ENCODE measurements at regions not wholly inside any gene's neighbourhood (a gene's known extent, or its start where the extent isn't known, plus 50 kb on each side); places are given as distances from the start of the nearest gene placed in this dataset.

- H3K4me3 Mint-ChIP-seq: no peak overlapping the region
- peak overlapping the region; percentile 82 to 94 (median 88) for H3K27ac Mint-ChIP-seq
- peaks cover 23% of the 10 kb centered on the region for H3K4me1 Mint-ChIP-seq
- peaks cover 8% of the 10 kb centered on the region for H3K9me3 Mint-ChIP-seq
- H3K36me3 Mint-ChIP-seq (ENCODE audit: low read depth): peaks cover 75% of the 10 kb centered on the region
- TF ChIP-seq, protein P1, sequence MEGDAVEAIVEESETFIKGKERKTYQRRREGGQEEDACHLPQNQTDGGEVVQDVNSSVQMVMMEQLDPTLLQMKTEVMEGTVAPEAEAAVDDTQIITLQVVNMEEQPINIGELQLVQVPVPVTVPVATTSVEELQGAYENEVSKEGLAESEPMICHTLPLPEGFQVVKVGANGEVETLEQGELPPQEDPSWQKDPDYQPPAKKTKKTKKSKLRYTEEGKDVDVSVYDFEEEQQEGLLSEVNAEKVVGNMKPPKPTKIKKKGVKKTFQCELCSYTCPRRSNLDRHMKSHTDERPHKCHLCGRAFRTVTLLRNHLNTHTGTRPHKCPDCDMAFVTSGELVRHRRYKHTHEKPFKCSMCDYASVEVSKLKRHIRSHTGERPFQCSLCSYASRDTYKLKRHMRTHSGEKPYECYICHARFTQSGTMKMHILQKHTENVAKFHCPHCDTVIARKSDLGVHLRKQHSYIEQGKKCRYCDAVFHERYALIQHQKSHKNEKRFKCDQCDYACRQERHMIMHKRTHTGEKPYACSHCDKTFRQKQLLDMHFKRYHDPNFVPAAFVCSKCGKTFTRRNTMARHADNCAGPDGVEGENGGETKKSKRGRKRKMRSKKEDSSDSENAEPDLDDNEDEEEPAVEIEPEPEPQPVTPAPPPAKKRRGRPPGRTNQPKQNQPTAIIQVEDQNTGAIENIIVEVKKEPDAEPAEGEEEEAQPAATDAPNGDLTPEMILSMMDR (IDR thresholded peaks at IDR 0.05; ENCODE audit: unreplicated experiment in 3 of 3): no peak
- no peaks in the 10 kb centered on the region for H3K27me3 Mint-ChIP-seq (ENCODE audit: low read depth)
These were observed 105.8 kb downstream of the FAT4 start for GRCh38 chr4:125420526-125420925.

- peaks cover 8% of the 10 kb centered on the region for H3K9me3 Mint-ChIP-seq
- peaks cover 70% of the 10 kb centered on the region for H3K36me3 Mint-ChIP-seq (ENCODE audit: low read depth)
- peak overlapping the region; percentile 81 to 94 (median 88) for H3K27ac Mint-ChIP-seq
- TF ChIP-seq, protein P1 (IDR thresholded peaks at IDR 0.05; ENCODE audit: unreplicated experiment in 3 of 3): no peak
- H3K27me3 Mint-ChIP-seq (ENCODE audit: low read depth): no peaks in the 10 kb centered on the region
- no peak overlapping the region for H3K4me3 Mint-ChIP-seq
- peaks cover 30% of the 10 kb centered on the region for H3K4me1 Mint-ChIP-seq
These were observed 106.8 kb downstream of the FAT4 start for GRCh38 chr4:125421547-125421946.

DNA sequence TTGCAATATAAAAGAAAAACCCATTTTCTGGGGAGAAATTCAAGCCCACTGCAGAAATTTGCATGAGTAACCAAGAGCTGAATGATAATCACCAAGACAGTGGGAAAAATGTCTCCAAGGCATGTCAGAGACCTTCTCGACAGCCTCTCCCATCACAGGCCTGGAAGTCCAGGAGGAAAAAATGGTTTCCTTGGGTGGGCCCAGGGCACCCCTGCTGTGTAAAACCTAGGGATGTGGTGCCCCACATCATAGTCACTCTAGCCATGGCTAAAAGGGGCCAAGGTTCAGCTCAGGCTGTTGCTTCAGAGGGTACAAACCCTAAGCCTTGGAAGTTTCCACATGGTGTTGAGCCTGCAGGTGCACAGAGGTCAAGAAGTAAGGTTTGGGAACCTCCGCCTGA is 108.4 kb downstream of the FAT4 start:
- peak overlapping the region in 1 of 3 experiments; percentile 12 for H3K27ac Mint-ChIP-seq
- peaks cover 8% of the 10 kb centered on the region for H3K9me3 Mint-ChIP-seq
- peaks cover 30% of the 10 kb centered on the region for H3K4me1 Mint-ChIP-seq
- no peaks in the 10 kb centered on the region for H3K27me3 Mint-ChIP-seq (ENCODE audit: low read depth)
- no peak overlapping the region for H3K4me3 Mint-ChIP-seq
- peaks cover 57% of the 10 kb centered on the region for H3K36me3 Mint-ChIP-seq (ENCODE audit: low read depth)
- TF ChIP-seq, protein P1 (IDR thresholded peaks at IDR 0.05; ENCODE audit: unreplicated experiment in 3 of 3): no peak

GRCh38 chr4:125428832-125429231 is 114.1 kb downstream of the FAT4 start:
- Mint-ChIP-seq H3K4me3 (no peak overlapping the region), H3K9me3 (peaks cover 3% of the 10 kb centered on the region), H3K36me3 (ENCODE audit: low read depth) (peaks cover 43% of the 10 kb centered on the region), H3K27me3 (ENCODE audit: low read depth) (no peaks in the 10 kb centered on the region), H3K27ac (peak overlapping the region in 1 of 3 experiments; percentile 40), H3K4me1 (peaks cover 9% of the 10 kb centered on the region)
- TF ChIP-seq, protein P1 (IDR thresholded peaks at IDR 0.05; ENCODE audit: unreplicated experiment in 3 of 3): no peak

DNA sequence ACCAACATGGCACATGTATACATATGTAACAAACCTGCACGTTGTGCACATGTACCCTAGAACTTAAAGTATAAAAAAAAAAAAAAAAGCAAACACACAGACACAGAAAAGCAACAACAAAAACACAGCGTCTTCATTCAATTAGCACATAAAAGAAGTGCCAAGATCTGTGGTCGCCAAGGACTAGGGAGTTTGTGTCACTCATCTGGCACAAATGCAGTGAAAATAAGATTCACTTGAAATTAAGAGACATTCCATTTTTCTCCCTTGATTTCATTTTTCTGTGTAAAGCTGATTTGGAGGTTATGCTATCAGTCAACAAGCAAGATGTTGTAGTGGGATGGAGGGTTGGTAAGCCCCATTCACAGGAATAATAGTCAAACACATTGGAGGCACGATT is 115.3 kb downstream of the FAT4 start:
- Mint-ChIP-seq H3K9me3 (no peaks in the 10 kb centered on the region), H3K27ac (no peak overlapping the region), H3K36me3 (ENCODE audit: low read depth) (peaks cover 41% of the 10 kb centered on the region), H3K4me3 (no peak overlapping the region), H3K4me1 (peaks cover 9% of the 10 kb centered on the region), H3K27me3 (ENCODE audit: low read depth) (no peaks in the 10 kb centered on the region)
- TF ChIP-seq, protein P1 (IDR thresholded peaks at IDR 0.05; ENCODE audit: unreplicated experiment in 3 of 3): no peak

- H3K9me3 Mint-ChIP-seq: no peaks in the 10 kb centered on the region
- H3K36me3 Mint-ChIP-seq (ENCODE audit: low read depth): peaks cover 54% of the 10 kb centered on the region
- TF ChIP-seq, protein P1 (IDR thresholded peaks at IDR 0.05; ENCODE audit: unreplicated experiment in 3 of 3): peak in 1 of 3 experiments; percentile 14
- no peak overlapping the region for H3K4me3 Mint-ChIP-seq
- no peaks in the 10 kb centered on the region for H3K27me3 Mint-ChIP-seq (ENCODE audit: low read depth)
- peak overlapping the region in 2 of 3 experiments; percentile 11 to 24 for H3K27ac Mint-ChIP-seq
- H3K4me1 Mint-ChIP-seq: no peaks in the 10 kb centered on the region
These were observed 117.3 kb downstream of the FAT4 start for GRCh38 chr4:125432078-125432477.

Measured in nephron (organoid).